ENCODE measurements at regions not wholly inside any gene's neighbourhood (a gene's known extent, or its start where the extent isn't known, plus 50 kb on each side); places are given as distances from the start of the nearest gene placed in this dataset.

DNA sequence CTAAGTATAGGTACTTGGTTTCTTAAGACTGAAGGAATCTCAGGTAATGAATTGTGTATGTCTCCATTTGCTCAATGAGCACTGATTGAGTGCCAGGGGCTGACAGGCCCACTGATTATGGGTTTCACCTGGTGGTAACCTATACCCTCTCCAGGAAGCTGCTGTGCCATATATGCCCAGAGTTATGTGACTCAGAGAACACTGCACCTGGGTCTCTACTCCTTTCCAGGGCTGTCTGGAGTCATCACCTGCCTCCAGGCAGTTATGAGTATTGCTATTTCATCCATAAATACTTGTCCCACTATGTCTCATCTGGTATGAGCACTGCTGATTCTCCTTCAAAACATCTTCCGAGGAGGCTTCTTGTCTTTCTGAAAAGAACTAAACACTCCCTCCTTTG lies 692.9 kb downstream of the BCL11B start:
- Histone ChIP-seq H3K36me3 (ENCODE audit: control insufficient read depth, insufficient read depth, low read length) (no peaks in the 10 kb centered on the region), H3K27me3 (ENCODE audit: control insufficient read depth, insufficient read depth, low read length) (no peaks in the 10 kb centered on the region), H3K4me3 (ENCODE audit: low read depth, low read length) (no peak overlapping the region)
- ChIA-PET POLR2A (no interaction called here), CTCF (no interaction called here)
- no peak for TF ChIP-seq CTCF (IDR thresholded peaks at IDR 0.05; ENCODE audit: insufficient read depth, low read depth, low read length)
- DNase-seq (ENCODE audit: low read depth): no peak

- H3K4me3 ChIP-seq (ENCODE audit: low read depth, low read length): no peak overlapping the region
- TF ChIP-seq CTCF (IDR thresholded peaks at IDR 0.05; ENCODE audit: insufficient read depth, low read depth, low read length): no peak
- POLR2A ChIA-PET: no interaction called here
- H3K36me3 ChIP-seq (ENCODE audit: control insufficient read depth, insufficient read depth, low read length): no peaks in the 10 kb centered on the region
- CTCF ChIA-PET: no interaction called here
- H3K27me3 ChIP-seq (ENCODE audit: control insufficient read depth, insufficient read depth, low read length): no peaks in the 10 kb centered on the region
- DNase-seq (ENCODE audit: low read depth): no peak
Observed at GRCh38 chr14:98580131-98580678, 691.8 kb downstream of the BCL11B start.

- no peak for TF ChIP-seq CTCF (IDR thresholded peaks at IDR 0.05; ENCODE audit: insufficient read depth, low read depth, low read length)
- H3K4me3 ChIP-seq (ENCODE audit: low read depth, low read length): no peak overlapping the region
- H3K36me3 ChIP-seq (ENCODE audit: control insufficient read depth, insufficient read depth, low read length): no peaks in the 10 kb centered on the region
- H3K27me3 ChIP-seq (ENCODE audit: control insufficient read depth, insufficient read depth, low read length): no peaks in the 10 kb centered on the region
- DNase-seq (ENCODE audit: low read depth): no peak
- ChIA-PET CTCF (no interaction called here), POLR2A (no interaction called here)
Observed at GRCh38 chr14:98582276-98582675, 689.7 kb downstream of the BCL11B start.

- ChIA-PET POLR2A (no interaction called here), CTCF (no interaction called here)
- Histone ChIP-seq H3K4me3 (ENCODE audit: low read depth, low read length) (no peak overlapping the region), H3K27me3 (ENCODE audit: control insufficient read depth, insufficient read depth, low read length) (no peaks in the 10 kb centered on the region), H3K36me3 (ENCODE audit: control insufficient read depth, insufficient read depth, low read length) (no peaks in the 10 kb centered on the region)
- DNase-seq (ENCODE audit: low read depth): no peak
- TF ChIP-seq CTCF (IDR thresholded peaks at IDR 0.05; ENCODE audit: insufficient read depth, low read depth, low read length): no peak
Observed at GRCh38 chr14:98591161-98591560, 680.8 kb downstream of the BCL11B start.

- DNase-seq (ENCODE audit: low read depth): no peak
- no peak for TF ChIP-seq CTCF (IDR thresholded peaks at IDR 0.05; ENCODE audit: insufficient read depth, low read depth, low read length)
- Histone ChIP-seq H3K27me3 (ENCODE audit: control insufficient read depth, insufficient read depth, low read length) (no peaks in the 10 kb centered on the region), H3K4me3 (ENCODE audit: low read depth, low read length) (no peak overlapping the region), H3K36me3 (ENCODE audit: control insufficient read depth, insufficient read depth, low read length) (no peaks in the 10 kb centered on the region)
- ChIA-PET POLR2A (no interaction called here), CTCF (no interaction called here)
Observed at GRCh38 chr14:98592611-98593170, 679.3 kb downstream of the BCL11B start.
